ENCODE measurements at regions not wholly inside any gene's neighbourhood (a gene's known extent, or its start where the extent isn't known, plus 50 kb on each side); places are given as distances from the start of the nearest gene placed in this dataset.

DNA sequence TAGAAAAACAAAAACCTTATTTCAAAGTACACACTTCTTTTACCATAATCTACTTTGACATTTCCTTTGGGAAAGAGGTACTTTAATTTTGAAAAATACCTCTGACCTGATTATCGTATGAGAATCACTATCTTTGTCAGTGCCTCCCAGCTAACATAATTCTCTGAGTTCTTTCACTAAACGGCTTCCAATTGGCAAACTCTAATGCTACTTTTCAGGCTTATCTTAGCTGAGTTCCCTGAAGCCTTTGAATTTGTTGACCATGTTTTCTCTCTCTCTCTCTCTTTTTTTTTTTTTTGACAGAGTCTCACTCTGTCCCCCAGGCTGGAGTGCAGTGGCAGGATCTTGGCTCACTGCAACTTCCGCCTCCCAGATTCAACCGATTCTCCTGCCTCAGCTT, 312.8 kb downstream of the ZPLD1 start:
- no peak for DNase-seq (ENCODE audit: low read depth, low spot score)

DNA sequence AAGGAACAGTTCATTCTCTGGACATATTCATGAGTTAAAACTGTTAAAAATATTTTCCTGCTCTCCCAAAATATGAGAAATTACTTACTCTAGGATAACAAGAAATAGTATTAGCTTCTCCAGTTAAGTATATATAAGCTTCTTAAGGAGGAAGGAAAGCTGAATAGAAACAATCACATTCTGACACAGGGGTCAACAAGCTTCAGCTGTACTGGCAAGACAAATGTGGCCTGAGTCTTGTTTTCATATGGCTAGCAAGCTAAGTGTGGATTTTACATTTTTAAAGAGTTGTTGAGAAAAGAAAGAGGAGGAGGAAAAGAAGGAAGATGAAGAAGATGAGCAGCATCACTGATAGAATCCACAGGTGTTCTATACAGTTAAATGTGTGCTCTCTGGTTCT, 313.8 kb downstream of the ZPLD1 start:
- no peak for DNase-seq (ENCODE audit: low read depth, low spot score)

DNA sequence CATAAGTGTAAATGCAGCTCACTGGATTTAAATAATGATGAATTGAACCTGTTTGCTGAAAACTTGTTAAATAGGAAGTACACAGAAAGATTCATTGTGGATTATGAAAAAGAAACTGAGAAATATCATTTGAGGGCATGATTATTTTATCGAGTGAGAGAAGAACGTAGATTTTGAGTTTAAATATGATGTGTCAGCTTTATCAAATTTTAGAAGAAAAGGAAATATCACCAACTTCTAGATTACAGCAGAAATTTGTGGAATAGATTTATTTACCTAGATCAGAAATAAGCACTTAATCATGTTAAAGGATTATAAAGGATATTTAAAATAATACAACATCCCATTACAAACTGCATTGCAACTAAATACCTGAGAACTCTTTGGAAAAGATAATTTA, 315.5 kb downstream of the ZPLD1 start:
- DNase-seq (ENCODE audit: low read depth, low spot score), result no peak

DNA sequence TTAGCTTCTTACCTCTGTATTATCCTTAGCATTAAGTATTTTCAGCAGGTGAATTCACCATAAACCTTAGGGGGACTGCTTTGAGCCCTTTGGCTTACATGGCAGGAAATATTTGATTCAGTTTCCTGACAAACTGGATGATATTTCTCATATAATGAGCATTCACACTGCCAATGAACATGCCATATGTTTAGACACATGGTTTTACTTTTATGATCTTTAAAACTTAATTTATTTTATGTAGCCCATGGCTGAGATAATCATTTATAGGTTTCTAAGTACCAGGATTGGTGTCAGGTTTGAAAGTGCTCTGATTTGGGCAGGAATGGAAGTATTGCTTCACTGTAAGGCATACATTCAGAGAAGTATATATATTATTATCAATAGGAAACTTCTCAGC, 319.1 kb downstream of the ZPLD1 start:
- no peak for DNase-seq (ENCODE audit: low read depth, low spot score)

DNA sequence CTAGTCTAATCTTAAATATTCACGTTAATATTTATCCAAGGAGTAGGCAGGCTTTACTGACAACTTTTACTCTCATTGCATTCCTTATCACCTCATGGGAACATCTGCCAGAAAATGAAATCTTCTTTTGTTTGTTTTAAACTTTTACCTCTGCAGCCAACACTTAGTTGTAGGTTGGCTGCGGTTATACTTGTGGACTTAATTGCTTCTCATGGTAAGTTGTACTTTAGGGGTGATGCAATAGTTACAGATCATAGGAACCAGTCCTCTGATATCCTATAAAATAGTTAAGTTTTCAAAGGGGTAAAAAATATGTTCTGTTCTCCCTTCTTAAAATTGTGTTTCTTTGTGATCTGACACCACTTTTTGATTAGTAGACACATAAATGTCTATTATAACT, 321.9 kb downstream of the ZPLD1 start:
- no peak for DNase-seq (ENCODE audit: low read depth, low spot score)

DNA sequence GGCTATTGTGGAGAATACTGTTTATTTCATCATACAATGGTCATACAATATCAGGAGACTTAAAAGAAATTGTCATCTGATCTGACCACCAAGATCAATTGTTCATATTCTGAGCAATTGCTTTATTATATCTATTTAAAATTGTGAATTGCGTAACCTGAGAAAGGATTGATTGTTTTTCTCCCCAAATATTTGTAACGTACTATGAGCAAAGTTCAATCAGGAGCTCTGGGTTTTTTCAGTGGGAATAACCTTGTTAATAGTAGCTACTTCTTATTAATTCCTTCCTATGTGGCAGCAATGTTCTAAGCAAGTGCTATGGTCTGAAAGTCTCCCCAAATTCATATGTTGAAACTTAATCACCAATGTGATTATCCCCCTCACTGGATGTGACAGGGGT, 323.1 kb downstream of the ZPLD1 start:
- no peak for DNase-seq (ENCODE audit: low read depth, low spot score)

DNA sequence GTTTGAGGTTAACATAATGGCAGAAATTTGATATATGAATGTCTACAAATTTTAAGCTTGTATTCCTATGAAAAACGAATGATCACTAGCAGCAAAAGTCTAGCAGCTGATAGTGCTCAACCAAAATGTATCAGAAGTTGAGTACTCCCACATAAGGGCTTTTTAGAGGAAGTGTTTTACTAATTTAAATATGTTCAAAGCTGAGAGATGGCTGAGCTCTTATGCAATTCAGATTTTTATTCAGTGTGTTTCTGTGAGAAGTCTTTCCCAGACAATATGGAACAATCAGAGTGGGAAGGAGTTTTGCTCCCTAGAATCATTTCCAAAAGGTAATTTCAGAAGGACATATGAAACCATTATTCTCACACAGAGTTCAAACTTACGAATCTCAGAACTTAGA, 327.0 kb downstream of the ZPLD1 start:
- no peak for DNase-seq (ENCODE audit: low read depth, low spot score)

DNA sequence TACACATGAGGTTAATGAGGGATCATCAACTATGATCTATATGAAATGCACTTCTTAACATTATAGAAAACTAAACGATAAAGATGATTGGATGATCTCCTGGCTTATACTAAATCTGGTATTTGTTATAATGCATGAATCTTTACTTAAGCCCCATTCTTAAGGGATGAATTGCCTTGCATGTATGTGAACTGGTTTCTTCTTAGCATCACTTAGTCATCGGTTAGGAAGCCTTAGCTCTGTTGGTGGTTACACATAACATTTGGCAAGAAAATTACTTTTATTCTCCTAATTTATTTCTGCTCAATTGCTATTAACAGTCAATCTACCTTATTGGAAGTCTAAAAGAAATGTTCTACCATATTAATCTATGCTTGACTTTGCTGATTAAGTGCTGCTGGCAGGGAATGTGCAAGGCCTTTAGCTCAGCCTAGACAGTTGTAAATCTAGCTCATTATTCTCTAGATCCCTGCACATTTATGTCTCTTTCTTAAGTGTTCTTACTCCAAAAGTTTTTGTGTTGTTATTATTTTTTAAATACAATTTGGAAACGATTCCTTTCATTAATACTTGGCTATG, 356.0 kb downstream of the ZPLD1 start:
- no peak for DNase-seq (ENCODE audit: low read depth, low spot score)

DNA sequence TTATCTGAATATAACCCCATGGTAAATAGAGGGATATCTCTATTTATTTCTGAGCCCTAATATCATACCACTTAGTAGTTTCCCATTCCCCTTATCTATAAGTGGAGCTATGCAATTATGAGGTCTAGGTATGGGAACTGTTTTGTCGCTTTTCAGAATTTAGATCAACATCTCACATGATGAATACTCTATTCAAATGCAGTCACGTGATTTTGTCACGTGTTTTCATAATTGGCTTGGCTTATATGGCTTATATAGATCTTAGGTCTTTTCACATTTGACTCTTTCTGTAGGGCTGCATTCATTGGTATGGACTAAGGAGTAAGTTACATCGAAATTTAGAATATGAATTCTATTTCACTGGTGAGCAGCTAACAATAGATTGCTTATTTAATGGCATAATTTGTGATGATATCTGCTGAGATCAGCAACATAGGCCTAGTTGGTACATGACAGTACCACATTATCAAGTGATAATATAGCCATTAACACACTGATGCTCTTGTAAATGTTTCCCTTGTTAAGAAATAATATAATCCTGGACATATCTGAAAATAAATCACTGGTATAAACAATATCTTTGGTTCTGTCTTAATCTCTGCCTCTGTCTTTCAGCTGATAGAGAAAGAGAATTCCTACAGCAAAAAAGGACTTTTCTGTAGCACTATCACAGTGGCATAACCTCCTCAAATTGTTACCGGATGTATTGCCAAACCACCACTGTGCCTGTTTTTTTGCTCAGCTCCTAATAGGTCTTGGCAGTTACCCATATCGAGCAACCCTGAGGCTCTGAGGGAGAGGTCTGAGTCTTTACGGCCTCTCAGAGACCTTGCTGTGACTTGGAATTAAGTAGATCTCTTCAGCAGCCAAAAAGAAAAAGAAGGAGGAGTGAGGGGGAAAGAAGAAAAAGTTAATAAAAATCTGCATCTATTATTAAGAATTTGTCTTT, 357.1 kb downstream of the ZPLD1 start:
- DNase-seq (ENCODE audit: low read depth, low spot score), result no peak

DNA sequence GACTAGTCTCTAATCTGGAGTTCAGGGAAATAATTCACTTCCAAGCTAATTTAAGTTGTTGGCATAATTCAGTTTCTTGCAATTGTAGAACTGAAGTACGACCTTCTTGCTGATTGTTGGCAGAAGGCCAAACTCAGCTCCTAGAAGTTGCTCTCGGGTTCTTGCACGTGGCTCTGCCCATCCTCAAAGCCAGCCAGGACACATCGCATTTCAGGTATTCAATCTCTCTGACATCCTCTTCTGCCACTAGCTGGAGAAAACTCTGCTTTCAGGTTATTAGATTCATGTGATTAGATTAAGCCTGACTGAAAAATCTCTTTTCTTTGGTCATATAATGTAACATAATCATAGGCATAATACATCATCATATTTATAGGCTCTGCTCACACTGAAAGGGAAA, 362.0 kb downstream of the ZPLD1 start:
- no peak for DNase-seq (ENCODE audit: low read depth, low spot score)

DNA sequence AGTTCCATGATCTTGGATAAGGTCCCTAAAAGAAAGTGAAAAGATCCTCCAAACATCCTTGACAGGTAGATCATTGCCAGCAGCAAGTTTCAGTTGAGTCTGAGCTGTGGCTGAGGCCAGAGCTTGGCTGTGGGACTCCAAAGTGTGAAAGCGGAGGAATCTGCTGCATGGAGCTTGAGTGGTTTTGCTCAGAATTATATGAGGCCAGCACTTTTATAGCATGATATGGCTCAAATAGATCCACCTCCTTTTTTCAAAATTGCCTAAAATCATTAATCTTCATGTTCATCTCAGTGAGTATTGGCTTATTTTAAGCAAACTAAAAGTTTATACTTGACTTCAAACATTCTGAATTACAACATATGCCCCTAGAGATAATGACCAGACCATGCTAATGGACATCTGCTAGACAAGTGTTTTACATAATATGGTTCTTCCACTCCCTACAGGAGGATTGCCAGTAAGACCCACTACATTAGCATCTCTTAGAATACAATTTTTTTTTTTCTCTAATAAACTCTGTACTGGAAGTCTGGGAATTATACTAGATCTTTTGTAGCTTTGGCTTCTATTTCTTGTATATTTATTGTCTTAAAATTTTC, 368.1 kb downstream of the ZPLD1 start:
- no peak for DNase-seq (ENCODE audit: low read depth, low spot score)

DNA sequence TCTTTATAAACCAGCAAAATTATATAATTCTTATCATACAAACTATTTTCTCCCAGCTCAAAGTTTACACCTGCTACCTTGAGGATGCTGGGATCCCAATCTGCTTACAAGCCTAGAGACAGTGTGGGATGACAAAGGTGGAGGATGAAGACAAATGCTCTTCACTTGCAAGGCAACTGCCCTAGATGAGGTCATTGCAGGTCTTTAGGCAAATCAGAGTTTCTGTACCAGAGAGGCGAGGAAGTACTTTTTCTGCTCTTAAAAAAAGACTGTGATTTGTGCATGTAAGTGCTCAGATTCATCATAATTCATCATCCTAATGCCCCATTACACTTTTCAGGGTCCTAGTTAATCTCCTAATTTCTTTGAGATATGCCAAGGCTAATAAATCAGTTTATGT, 376.1 kb downstream of the ZPLD1 start:
- no peak for DNase-seq (ENCODE audit: low read depth, low spot score)

DNA sequence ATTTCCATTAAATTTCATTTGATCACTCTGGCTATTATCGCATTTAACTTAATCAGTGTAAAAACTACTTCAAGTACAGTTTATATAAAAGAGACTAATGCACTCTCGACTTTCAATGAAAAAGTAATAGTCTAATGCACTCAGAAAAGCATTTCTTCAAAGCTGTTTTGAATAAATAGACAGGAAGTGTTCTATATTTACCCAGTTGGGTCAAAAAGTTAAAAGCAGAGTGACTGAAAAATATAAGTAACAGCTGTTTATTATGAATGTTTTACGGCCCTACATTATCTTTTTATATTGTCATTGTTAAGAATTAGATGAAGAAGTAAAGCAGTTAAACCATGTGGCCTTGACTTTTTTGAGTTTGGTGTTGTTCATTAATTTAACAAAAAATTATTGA, 391.8 kb downstream of the ZPLD1 start:
- no peak for DNase-seq (ENCODE audit: low read depth, low spot score)

DNA sequence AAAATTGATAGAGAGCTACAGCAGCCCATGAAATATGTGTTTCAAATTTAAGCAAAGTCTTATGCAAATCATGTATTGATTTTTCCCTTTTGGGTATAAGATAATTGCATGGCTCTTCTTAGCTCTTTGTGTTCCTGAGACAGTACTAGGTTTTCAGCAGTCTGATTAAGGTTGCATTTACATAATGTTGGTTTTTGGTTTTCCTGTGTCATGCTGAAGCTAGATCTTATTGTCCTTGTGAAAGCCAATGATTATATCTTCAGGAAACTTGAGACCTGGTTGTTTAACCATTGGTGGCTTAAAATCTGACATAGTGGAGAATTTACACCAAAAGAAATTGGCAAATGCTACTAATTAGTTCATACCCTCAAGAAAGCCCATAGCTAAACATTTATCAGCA, 392.6 kb downstream of the ZPLD1 start:
- DNase-seq (ENCODE audit: low read depth, low spot score), result no peak

DNA sequence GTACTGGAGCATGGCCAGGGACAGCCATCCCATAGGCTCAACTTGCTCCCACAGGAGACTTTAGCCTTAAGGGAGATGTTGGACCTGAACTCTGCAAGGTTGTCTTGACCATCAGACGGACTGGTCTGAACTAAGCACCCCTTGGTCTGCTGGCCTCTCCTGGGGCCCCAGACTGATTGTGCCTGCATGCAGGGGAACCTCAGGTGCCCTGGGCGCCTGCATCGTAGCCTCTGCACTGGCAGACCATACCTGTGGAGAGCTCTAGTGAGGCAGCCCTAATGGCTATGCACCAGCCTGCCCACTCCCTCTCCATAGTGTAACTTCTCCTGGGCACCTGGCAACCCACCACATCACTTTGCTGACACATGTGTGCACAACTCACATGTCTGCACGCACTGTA, 395.6 kb downstream of the ZPLD1 start:
- DNase-seq (ENCODE audit: low read depth, low spot score), result no peak

DNA sequence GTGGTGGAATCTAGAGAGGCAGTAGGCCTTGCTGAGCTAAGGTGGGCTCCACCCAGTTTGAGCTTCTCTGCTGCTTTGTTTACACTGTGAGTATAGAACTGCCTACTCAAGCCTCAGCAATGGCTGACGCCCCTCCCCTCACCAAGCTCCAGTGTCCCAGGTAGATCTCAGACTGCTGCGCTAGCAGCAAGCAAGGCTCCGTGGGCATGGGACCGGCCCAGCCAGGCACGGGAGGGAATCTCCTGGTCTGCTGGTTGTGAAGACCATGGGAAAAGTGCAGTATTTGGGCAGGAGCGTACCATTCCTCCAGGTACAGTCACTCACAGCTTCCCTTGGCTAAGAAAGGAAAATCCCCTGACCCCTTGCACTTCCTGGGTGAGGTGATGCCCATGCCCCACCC, 407.1 kb downstream of the ZPLD1 start:
- DNase-seq (ENCODE audit: low read depth, low spot score), result no peak

DNA sequence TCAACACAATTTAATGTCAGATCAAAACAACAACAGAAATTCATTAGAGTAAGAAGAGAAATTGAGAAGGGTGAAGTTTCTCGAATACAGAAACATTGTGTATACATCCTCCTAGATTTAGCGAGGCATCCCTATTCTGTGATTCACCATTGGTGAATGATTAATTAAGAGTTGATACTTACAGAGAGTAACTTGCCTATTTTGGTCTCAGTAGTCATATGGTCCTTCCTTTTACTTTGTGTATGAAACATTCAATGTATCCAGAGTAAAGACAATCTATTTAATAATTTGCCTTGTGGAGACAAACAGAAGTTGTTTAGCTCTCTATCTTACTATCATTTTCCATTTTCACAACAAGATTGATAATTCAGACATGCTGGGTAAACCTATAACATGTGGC, 432.0 kb downstream of the ZPLD1 start:
- no peak for DNase-seq (ENCODE audit: low read depth, low spot score)

DNA sequence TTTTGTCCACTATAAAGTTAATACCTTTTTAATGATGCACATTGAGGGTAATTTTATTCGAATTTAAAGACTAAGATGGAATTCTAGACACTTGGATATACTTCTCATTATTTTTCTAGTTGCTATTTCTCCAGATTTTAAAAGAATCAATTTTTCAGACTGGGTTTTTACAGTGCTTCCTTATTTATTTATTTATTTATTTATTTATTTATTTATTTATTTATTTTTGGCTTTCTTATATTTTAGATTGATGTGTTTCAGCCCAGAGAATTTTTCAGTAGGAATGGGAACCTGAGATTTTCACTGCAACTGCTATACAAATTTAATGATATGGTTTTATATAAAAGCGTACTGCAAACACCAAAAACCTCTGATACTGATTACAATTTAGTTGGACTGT, 448.7 kb downstream of the ZPLD1 start:
- no peak for DNase-seq (ENCODE audit: low read depth, low spot score)

DNA sequence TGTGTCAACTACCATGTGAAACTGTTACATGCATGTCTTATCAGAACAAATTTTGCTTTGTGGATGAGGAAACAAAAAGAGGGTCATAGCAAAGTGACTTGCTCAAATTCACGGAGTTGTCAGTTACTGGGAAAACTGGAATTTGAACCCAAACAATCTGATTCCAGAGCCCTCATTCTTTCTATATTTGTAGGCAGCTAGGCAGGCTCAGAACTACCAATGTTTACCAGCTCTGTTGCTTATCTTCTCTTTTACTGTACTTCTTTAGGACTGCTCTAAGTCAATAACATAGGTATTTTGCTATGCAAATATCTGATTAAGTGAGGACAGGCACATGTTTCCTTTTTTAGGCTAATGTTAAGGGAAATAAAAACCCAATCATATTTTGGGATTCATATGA, 450.5 kb downstream of the ZPLD1 start:
- no peak for DNase-seq (ENCODE audit: low read depth, low spot score)

DNA sequence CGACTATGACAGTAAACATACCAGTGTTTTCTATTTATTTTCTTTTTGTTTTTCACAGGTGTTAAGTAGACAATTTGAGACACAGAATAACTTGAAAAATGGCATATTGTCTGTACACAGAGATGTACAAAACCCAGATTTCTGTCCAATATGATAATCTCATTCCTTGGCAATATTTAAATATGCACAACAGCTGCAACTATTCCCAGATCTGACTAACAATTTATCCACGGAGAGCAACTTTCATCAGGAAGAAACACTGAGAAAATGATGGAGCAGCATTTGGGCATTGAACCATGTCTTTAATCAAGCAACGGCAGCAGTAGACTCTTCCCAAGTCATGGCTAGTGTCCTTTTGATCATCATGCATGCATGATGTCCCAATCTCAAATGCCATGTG, 452.6 kb downstream of the ZPLD1 start:
- DNase-seq (ENCODE audit: low read depth, low spot score), result no peak

DNA sequence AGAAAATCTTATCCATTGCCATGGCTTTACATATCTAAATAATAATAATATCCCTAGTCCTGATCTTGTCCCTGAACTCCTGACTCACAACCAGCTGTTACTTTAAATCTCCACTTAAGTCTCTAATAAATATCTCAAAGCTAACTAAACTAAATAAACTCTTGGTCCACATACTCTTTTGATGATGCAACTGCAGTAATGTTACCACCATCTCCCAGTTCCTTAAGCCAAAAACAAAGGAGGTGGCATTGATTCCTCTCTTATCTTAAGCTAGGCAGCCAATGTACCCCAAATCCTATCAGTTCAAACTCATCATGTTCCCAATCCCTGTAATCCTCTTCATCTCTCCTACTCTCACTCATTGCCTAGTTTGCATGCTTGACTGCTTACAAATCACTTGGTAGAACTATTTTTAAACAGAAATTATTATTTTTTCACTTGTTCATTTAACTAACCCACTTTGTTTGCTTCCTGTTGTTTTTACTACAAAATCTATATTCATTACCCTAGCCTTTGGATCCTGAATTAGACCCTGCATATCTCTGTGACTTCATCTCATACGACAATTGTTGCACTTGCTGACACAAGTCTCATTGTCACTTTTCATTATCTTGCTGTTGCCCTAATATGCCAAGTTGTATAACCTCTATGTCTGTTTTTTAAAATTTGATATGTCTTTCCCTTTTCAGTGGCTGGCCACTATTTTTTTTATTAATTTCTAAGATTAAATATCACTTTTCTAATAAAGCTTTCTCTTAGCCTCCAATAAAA, 462.2 kb downstream of the ZPLD1 start:
- no peak for DNase-seq (ENCODE audit: low read depth, low spot score)

DNA sequence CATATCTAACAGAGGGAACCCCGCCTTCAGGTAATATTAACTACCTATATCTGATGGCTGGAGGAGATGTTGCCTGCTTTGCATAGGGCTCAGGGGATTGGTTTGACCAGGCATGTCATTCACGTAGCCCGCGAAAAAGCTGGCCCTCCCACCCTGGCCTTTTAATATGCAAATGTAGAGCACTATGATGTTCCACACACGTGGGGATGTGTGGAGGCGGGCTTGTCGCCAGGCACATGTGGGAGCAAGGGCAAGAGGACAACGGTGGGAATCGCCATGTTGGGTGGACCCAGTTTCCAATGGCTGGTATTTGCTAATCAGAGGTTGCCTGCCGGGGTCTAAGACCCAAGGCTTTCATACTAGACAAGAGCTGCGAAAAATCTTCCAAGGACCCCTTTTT, 469.8 kb downstream of the ZPLD1 start:
- no peak for DNase-seq (ENCODE audit: low read depth, low spot score)
